SK-N-SH (cell line): ENCODE measurements at regions not wholly inside any gene's neighbourhood (a gene's known extent, or its start where the extent isn't known, plus 50 kb on each side); places are given as distances from the start of the nearest gene placed in this dataset.

Experiments used
- CTCF ChIP-seq: fragments of 200-600 bp; sonication (generic); IDR thresholded peaks from 2 replicates; pipeline ENCODE4 v1.6.1; 2017; ENCODE audit warnings: antibody characterized with exemption, mild to moderate bottlenecking, moderate library complexity
- EP300 ChIP-seq, 2 experiments: IDR thresholded peaks; 2 replicates each; pipeline versions ENCODE4 v1.4.0 to v1.6.1; 2012; ENCODE audit warnings: borderline replicate concordance in 1 of 2, low read depth in 1 of 2, low read length in 1 of 2
- FOSL2 ChIP-seq: IDR thresholded peaks from 2 replicates; pipeline ENCODE4 v1.4.0; 2012; ENCODE audit warnings: low read depth, mild to moderate bottlenecking, moderate library complexity, borderline replicate concordance
- FOXJ3 ChIP-seq: sonication (generic); formaldehyde crosslinking; IDR thresholded peaks from 2 replicates; pipeline ENCODE4 v1.5.1; 2020; ENCODE audit warnings: mild to moderate bottlenecking, missing genetic modification reagents
- GABPA ChIP-seq: IDR thresholded peaks from 2 replicates; pipeline ENCODE4 v1.4.0; 2012; ENCODE audit warnings: low read depth, mild to moderate bottlenecking
- JUND ChIP-seq: IDR thresholded peaks from 2 replicates; pipeline ENCODE4 v1.4.0; 2012
- NFIC ChIP-seq: IDR thresholded peaks from 2 replicates; pipeline ENCODE4 v1.4.0; 2012; ENCODE audit warnings: borderline replicate concordance
- NRF1 ChIP-seq: IDR thresholded peaks from 2 replicates; pipeline ENCODE4 v1.6.1; 2012; ENCODE audit warnings: low read depth, mild to moderate bottlenecking, low read length
- RAD21 ChIP-seq: IDR thresholded peaks from 2 replicates; pipeline ENCODE4 v1.6.1; 2012; ENCODE audit warnings: mild to moderate bottlenecking, low read length
- TAF1 ChIP-seq: IDR thresholded peaks from 2 replicates; pipeline ENCODE4 v1.6.1; 2012; ENCODE audit warnings: low read depth, mild to moderate bottlenecking, low read length, moderate library complexity, borderline replicate concordance
- TCF12 ChIP-seq: IDR thresholded peaks from 2 replicates; pipeline ENCODE4 v1.4.0; 2012
- USF2 ChIP-seq: fragments of 150-350 bp; IDR thresholded peaks from 2 replicates; pipeline ENCODE4 v1.6.1; 2017; ENCODE audit warnings: antibody characterized with exemption, low read length, low read depth, borderline replicate concordance

GRCh38 chr2:239489481-239489880 is 88.7 kb upstream of the HDAC4 start:
- TF ChIP-seq EP300 (IDR thresholded peaks at IDR 0.05; ENCODE audit: borderline replicate concordance in 1 of 2, low read depth in 1 of 2, low read length in 1 of 2), result no peak
- no peak for TF ChIP-seq CTCF
- TF ChIP-seq TCF12, result no peak
- TF ChIP-seq NRF1, result no peak
- no peak for TF ChIP-seq RAD21
- no peak for TF ChIP-seq FOSL2
- no peak for TF ChIP-seq USF2
- TF ChIP-seq TAF1, result no peak
- TF ChIP-seq NFIC, result no peak
- no peak for TF ChIP-seq GABPA
- no peak for TF ChIP-seq JUND
- TF ChIP-seq FOXJ3 (CRISPR knock-in tag), result no peak
